ENCODE measurements at regions not wholly inside any gene's neighbourhood (a gene's known extent, or its start where the extent isn't known, plus 50 kb on each side); places are given as distances from the start of the nearest gene placed in this dataset.
"Not testable (repeated sequence)": the region's sequence is repeated elsewhere in the genome, so short reads cannot be mapped to it uniquely, and the experiment has no call there.

DNA sequence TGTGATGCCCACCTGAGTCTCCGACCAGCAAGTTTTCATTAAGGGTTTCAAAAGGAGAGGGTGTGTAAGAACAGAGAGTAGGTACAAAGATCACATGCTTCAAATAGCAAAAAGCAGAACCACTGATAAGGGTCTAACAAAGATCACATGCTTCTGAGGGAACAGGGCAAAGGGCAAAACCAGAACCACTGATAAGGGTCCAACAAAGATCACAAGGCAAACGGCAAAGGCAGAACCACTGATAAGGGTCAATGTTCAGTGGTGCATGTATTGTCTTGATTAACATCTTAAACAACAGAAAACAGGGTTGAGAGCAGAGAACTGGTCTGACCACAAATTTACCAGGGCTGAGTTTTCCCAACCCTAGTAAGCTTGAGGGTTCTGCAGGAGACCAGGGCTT lies 145.8 kb upstream of the NBPF11 start:
- in situ Hi-C loops (cut with MboI; ENCODE audit: low pct_ligation_motif_present in 1 of 4, low pct_unique_long_range_greater_than_20kb in 1 of 4, low sequenced_read_pairs in 3 of 4); H3K4me1 ChIP-seq; DNase-seq; intact Hi-C loops (cut with DNase I; ENCODE audit: low total_unique reads); H3K27me3 ChIP-seq; H3K4me3 ChIP-seq; H3K36me3 ChIP-seq; H3K9me3 ChIP-seq; H3K27ac ChIP-seq: not testable (repeated sequence)
- 48 to 61% methylated on average over 2 of the region's 2 CpGs for WGBS, 2 donors (ENCODE audit: low coverage in 1 of 2)

- in situ Hi-C loops (cut with MboI; ENCODE audit: low pct_ligation_motif_present in 1 of 4, low pct_unique_long_range_greater_than_20kb in 1 of 4, low sequenced_read_pairs in 3 of 4) (no loop called here), intact Hi-C loops (cut with DNase I; ENCODE audit: low total_unique reads) (no loop called here)
- Histone ChIP-seq H3K27ac (no peak overlapping the region), H3K9me3 (no peaks in the 10 kb centered on the region), H3K36me3 (no peaks in the 10 kb centered on the region), H3K27me3 (no peaks in the 10 kb centered on the region), H3K4me1 (no peaks in the 10 kb centered on the region), H3K4me3 (no peak overlapping the region)
- no peak for TF ChIP-seq POLR2AphosphoS5 (IDR thresholded peaks at IDR 0.05)
- TF ChIP-seq, protein P1, sequence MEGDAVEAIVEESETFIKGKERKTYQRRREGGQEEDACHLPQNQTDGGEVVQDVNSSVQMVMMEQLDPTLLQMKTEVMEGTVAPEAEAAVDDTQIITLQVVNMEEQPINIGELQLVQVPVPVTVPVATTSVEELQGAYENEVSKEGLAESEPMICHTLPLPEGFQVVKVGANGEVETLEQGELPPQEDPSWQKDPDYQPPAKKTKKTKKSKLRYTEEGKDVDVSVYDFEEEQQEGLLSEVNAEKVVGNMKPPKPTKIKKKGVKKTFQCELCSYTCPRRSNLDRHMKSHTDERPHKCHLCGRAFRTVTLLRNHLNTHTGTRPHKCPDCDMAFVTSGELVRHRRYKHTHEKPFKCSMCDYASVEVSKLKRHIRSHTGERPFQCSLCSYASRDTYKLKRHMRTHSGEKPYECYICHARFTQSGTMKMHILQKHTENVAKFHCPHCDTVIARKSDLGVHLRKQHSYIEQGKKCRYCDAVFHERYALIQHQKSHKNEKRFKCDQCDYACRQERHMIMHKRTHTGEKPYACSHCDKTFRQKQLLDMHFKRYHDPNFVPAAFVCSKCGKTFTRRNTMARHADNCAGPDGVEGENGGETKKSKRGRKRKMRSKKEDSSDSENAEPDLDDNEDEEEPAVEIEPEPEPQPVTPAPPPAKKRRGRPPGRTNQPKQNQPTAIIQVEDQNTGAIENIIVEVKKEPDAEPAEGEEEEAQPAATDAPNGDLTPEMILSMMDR (IDR thresholded peaks at IDR 0.05), result no peak
- TF ChIP-seq POLR2A (IDR thresholded peaks at IDR 0.05), result no peak
- no peak for TF ChIP-seq EP300 (IDR thresholded peaks at IDR 0.05; ENCODE audit: low read depth)
- no peak for DNase-seq
- WGBS, 2 donors (ENCODE audit: low coverage in 1 of 2), result 86 to 87% methylated on average over 3 of the region's 3 CpGs
Measured at GRCh38 chr1:148296511-148296910, 144.4 kb upstream of the NBPF11 start.

DNA sequence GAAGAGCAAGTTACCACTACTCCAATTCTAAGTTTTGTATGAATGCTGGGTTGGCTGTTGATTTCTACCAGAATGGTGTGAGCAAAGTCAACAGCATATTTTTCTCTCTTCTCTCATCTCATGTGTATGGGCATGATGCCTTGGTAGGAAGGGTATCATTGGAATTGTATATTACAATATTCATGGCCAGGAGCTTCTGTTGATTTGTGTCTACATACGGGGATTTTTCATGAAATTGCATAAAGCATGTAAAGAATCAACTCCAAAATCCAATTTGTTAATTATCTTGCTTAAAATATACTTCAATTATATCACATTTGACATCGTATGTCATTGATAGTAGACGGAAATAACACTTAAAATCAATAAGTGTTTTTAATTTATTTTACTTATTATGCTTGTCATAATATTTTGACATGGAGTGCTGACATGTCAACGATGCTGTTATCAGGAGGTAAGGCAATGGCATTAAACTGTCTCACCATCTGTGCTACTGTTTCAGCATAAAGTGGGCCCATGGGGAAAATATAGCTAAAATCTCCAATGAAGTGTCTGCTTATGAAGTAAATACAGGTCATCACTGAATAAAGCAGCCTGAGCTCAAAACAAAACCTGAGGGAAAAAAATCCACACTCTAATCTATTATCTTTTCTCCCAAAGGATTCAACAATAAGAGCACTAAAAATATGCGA lies 142.2 kb upstream of the NBPF11 start:
- in situ Hi-C loops (cut with MboI; ENCODE audit: low pct_ligation_motif_present in 1 of 4, low pct_unique_long_range_greater_than_20kb in 1 of 4, low sequenced_read_pairs in 3 of 4), result no loop called here
- no peak for DNase-seq
- WGBS, 2 donors (ENCODE audit: low coverage in 1 of 2), result 63 to 70% methylated on average over 5 of the region's 5 CpGs
- intact Hi-C loops (cut with DNase I; ENCODE audit: low total_unique reads), result no loop called here
- H3K9me3 ChIP-seq, result no peaks in the 10 kb centered on the region
- H3K4me1 ChIP-seq, result no peaks in the 10 kb centered on the region
- TF ChIP-seq POLR2AphosphoS5 (IDR thresholded peaks at IDR 0.05), result no peak
- TF ChIP-seq, protein P1 (IDR thresholded peaks at IDR 0.05), result no peak
- no peak for TF ChIP-seq POLR2A (IDR thresholded peaks at IDR 0.05)
- TF ChIP-seq EP300 (IDR thresholded peaks at IDR 0.05; ENCODE audit: low read depth), result no peak
- no peak overlapping the region for H3K4me3 ChIP-seq
- H3K27ac ChIP-seq, result no peak overlapping the region
- H3K36me3 ChIP-seq, result no peaks in the 10 kb centered on the region
- H3K27me3 ChIP-seq, result no peaks in the 10 kb centered on the region

DNA sequence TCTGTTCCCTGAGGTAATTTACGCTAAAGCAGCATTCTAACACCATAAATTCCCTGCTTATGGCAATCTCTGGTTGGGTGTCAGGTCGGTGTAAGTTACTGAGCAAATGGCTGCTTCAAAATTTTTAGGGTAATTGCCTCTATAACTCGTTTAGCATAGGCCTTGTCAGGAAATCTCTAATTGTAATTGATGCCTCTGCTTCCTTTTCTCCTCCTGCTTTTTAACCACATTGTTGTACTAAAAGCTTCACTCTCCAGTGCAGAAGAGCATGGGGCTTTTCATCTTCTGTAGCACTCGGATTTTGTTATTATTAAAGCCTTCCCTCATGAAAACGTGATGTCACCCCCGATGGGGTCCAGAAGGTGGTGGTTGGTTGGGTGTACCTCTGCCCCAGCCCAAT lies 141.6 kb upstream of the NBPF11 start:
- 46 to 80% methylated on average over 4 to 6 of the region's 6 CpGs for WGBS, 2 donors (ENCODE audit: low coverage in 1 of 2)
- no peak for TF ChIP-seq POLR2A (IDR thresholded peaks at IDR 0.05)
- Histone ChIP-seq H3K4me3 (no peak overlapping the region), H3K36me3 (no peaks in the 10 kb centered on the region), H3K4me1 (no peaks in the 10 kb centered on the region), H3K27ac (no peak overlapping the region), H3K27me3 (no peaks in the 10 kb centered on the region), H3K9me3 (no peaks in the 10 kb centered on the region)
- in situ Hi-C loops (cut with MboI; ENCODE audit: low pct_ligation_motif_present in 1 of 4, low pct_unique_long_range_greater_than_20kb in 1 of 4, low sequenced_read_pairs in 3 of 4) (no loop called here), intact Hi-C loops (cut with DNase I; ENCODE audit: low total_unique reads) (no loop called here)
- DNase-seq, result no peak

DNA sequence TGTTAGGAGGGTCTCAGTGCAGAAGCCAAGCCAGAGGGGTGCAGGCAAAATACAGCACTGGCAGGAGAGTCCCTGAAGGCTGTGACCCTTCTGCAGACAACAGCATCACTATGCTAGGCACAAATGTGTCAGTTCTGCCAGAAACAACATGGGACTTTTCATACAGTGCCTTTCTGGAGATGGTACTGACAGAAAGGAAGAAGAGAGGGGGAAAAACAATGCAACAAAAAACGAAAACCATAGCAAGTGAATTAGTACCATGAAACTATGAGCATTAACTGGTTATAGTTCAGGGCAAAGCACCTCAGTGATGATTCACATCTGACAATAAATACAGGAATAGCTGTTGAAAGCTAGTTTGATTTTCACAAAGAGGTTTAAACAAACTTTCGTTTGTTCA lies 140.8 kb upstream of the NBPF11 start:
- whole genome bisulfite sequencing, 2 donors (ENCODE audit: low coverage in 1 of 2), result 47 to 59% methylated on average over 2 of the region's 2 CpGs
- intact Hi-C loops (cut with DNase I; ENCODE audit: low total_unique reads), result no loop called here

More for the DNA sequence above, 140.8 kb upstream of the NBPF11 start:
- Histone ChIP-seq H3K4me1 (no peaks in the 10 kb centered on the region), H3K27me3 (no peaks in the 10 kb centered on the region), H3K27ac (no peak overlapping the region), H3K36me3 (no peaks in the 10 kb centered on the region), H3K4me3 (no peak overlapping the region), H3K9me3 (no peaks in the 10 kb centered on the region)
- in situ Hi-C loops (cut with MboI; ENCODE audit: low pct_ligation_motif_present in 1 of 4, low pct_unique_long_range_greater_than_20kb in 1 of 4, low sequenced_read_pairs in 3 of 4), result no loop called here
- no peak for TF ChIP-seq EP300 (IDR thresholded peaks at IDR 0.05; ENCODE audit: low read depth)
- no peak for TF ChIP-seq POLR2AphosphoS5 (IDR thresholded peaks at IDR 0.05)
- TF ChIP-seq, protein P1 (IDR thresholded peaks at IDR 0.05), result no peak
- no peak for TF ChIP-seq POLR2A (IDR thresholded peaks at IDR 0.05)
- no peak for DNase-seq

Measured in transverse colon (tissue), 4 donors.